GM19463 (cell line): ENCODE measurements at regions not wholly inside any gene's neighbourhood (a gene's known extent, or its start where the extent isn't known, plus 50 kb on each side); places are given as distances from the start of the nearest gene placed in this dataset.

Experiments used
- ATAC-seq: cut with Tn5 transposase; IDR thresholded peaks from one replicate; pipeline ENCODE4 v1.9.1; 2021; ENCODE audit warnings: mild to moderate bottlenecking, moderate library complexity; ENCODE audit not compliant: unreplicated experiment

DNA sequence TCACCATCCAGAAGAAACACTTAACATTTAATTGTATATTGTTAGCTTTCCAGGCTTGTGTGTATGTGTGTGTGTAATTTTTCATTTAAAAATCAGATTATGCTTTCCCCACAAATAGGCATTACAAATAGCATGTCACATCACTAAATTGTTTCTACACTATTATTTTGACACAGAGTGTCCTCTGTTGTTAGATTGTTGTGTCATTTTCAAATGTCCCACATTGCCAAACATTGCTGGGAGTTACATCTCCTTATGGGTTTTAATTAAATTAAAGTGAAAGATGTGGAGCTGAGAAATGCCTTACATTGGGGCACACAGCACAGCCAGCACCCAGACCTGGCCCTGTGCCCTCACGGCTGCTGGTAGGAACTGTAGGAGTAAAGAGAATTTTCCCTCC, 295.6 kb downstream of the ZEB1 start:
- ATAC-seq: no peak

DNA sequence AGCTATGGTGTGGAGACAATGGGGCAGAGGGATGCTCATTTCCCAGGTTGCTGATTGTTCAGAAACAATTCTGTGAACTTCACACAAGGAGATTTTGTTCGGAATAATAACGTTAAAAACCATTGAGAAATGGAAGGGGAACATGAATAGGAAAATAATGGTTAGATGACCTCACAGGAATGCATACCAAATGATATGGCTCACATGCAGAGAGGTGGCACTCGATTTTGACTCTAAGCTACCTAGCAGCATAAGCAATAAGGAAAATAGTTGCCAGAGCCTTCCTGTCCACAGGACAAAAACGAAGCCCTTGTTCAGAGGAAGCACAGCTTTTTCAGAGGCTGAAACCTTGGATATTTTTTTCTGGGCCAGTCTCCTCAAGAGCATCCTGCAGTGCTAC, 293.1 kb downstream of the ZEB1 start:
- no peak for ATAC-seq

DNA sequence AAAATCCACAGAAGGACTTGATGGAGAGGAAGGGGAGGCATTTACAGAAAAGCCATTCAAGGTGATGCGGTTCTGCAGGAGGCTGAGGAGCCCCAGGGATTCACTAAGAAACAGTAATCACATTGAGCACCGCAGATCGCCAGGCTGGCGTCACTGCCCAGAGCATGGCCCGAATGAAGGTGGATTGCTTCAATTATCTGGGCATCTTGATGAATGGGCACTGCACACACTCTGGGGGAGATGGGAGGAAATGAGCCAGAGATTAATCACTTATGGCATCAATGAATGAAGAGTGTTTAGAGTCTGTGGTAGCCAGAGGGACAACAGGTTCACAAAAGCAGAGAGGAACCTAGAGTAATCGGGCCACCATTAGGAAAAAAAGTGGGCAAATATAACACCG, 292.1 kb downstream of the ZEB1 start:
- ATAC-seq: no peak

DNA sequence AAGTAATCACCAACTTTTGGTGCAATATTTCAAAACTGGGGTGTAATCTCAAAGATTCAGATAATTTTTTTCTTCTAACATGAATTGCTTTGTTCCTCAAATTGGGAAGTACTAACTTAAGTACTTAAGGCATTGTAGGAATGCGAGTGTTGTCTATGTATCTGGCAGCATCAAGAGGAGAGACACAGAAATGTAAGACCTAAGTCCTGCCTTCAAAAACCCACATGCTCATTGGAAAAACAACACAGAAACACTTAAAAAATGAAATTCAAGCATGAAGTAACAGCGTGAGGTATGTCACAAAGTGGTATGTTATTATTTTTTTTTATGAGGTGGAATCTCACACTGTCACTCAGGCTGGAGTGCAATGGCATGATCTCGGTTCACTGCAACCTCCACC, 288.5 kb downstream of the ZEB1 start:
- no peak for ATAC-seq

DNA sequence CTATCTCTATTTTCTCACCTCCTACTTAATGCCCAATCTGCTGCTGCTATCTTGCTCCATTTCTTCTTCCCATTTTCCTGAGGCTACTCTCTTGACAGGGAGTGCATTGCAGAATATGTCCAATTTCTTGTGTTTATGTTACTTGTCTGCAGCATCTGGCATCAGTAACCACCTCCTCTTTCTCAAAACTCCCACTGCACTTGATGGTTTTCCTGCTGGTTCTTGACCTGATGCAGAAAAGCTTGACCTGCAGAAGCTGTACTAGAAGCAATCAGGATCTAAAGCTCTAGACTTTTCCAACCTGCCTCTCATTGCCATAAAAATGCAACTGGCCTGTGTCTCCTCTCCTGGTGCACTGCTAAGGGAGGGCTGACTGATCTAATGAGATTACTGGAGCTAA, 287.8 kb downstream of the ZEB1 start:
- no peak for ATAC-seq

DNA sequence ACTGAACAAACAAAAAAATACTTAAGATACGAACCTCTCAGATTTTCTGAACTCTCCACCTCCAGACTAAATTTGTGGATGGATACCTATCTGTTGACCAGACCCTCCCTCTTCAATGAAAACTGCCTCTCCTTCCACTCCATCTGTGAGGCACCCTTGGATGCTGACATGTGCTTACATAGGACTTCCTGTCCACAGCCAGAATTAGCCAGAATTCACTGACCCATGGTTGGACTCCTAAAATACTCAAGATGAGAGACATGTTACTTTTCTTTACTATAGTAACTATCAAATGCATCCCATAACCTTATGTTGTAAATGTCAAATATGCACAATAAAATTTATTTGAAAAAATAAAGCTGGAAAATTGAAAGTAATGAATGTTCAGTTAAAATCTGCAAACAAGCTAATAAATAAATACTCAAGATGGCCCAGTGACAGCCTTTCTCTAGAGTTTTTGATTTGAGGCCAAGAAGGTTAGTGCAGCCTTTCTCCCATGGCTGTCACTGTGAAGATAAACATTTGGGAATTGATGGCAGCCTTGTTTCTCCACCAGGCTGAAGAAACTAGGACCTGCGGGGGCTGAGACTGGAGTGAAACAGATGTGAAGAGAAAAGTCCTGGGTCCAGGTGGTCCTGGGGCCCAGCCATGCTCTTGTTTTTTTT, 287.0 kb downstream of the ZEB1 start:
- no peak for ATAC-seq

DNA sequence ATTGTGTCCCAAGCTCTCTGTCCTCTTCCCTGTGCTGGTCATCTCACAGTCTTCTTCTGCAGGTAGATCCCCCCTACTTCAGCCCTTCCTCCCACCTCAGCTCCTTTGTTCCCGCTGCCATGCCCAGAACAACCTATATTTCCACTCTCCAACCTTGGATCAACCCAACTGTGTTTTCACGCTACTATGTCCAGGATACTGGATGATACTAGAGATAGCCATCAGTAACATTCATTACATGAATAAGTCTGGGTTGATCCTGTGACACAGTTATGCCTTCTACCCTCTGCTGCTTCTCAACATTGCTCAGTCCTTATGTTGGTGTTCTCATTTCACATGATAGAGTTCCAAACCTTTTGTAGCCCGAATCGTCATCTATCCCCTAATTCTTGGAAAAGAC, 286.4 kb downstream of the ZEB1 start:
- ATAC-seq: no peak

DNA sequence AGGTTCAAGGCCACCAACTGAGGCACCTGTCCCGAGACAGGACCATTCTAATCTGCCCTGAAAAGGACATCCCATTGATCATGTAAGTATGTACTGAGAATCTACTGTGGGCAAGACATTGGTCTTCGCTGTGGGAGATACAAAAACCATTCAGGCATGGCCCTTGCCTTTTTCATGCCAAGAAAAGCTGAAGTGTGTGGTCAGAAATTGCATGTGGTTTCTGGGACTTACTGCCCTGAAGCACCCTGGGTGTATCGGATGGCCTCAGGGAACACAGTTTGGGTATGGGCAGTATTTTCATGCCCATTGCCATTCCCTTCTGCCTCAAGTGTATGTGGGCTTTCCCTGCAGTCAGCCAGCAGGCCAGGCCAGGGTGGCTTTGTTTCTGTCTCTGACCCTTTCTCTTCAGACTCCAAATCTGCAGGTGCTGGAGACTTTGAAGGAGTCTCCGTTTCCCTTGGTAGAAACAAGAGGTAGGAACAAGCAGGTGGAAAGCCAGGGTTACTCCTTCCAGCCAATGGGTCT, 285.7 kb downstream of the ZEB1 start:
- no peak for ATAC-seq

DNA sequence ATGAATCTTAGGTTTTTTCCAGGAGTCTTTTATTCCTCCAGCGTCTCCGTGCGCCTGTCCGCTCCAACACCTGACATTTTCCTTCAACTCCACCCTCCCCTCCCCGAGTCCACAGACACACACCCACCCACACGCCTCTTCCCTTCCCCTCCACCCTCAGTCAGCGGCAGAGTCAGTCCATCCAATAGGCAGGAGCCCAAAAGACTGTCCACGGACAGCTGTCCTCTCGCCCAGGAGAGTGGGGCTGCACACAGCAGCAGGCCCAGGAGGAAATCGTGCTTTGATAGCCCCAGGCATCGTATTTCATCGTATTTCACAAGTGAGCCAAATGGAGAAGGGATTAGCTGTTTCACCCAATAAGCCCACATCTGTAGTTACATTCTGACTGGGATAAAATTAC, 285.1 kb downstream of the ZEB1 start:
- no peak for ATAC-seq

DNA sequence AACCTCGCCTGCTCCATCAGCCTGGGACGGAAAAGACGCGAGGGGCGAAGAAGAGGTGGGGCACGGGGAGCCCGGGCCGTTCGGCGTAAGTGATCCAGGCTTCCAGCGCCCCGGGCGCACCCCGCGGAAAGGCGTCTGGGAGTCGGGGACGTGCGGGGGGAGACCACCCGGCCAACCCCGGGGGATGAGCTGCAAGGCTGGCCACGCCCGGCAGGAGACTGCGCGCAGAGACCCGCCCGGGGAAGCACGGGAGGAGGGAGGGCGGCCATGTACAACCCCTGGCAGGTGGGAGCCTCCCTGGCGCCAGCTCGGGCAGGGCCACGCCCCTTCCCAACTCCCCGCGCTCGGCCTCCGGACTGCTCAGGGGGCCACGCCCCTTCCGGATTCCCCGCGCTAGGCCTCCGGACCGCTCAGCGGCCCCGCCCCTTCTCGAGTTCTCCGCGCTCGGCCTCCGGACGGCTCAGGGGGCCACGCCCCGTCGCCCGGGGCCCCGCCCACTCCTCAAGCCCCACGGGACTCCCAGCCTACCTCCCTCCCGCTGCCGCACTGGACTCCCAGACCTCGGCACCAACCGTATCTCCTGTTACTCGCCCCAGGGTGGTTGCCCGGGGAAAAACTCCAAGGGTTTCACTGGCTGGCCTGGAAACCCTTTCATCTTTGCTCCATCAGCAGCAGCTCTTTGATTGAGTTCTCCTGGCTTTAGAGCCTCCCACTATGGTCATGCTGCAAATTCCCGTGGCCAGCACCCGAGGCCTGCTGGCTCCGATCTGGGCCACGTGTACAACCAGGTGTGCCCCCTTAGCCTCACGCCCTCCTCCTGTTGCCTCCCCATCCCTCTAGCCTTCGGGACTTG, 284.4 kb downstream of the ZEB1 start:
- ATAC-seq: peak; percentile 98

DNA sequence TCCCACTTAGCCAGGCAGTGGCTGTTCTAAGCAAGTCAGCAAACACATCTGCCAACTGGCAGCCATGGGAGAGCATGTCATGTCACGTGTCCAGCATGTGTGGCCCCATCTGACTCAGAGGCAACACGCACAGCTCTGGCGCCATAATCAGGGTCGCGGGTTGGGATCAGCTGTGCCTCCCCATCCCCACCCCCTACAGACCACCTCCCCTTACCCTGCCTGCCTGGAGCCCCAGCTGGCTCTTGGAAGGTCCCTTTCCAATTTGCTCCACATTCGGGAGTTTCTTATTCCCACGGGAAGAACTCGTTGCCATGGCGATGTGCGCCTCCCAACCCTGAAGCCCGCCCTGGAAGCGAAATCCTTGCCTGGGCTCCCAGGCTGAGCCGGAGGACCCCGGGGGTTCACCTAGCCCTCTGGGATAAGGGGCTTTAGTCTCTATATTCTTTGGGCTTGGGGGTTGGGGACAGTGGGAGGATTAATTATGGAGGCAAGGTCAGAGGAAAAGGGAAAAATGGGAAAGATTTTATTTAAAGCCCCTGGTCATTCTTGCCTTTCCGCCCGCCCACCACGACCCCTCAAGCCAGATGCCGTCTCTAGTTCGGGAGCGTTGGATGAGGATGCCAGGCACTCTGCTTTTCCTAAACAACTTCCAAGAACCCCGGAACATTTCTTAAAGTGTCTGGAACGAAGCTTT, 283.7 kb downstream of the ZEB1 start:
- ATAC-seq: no peak

DNA sequence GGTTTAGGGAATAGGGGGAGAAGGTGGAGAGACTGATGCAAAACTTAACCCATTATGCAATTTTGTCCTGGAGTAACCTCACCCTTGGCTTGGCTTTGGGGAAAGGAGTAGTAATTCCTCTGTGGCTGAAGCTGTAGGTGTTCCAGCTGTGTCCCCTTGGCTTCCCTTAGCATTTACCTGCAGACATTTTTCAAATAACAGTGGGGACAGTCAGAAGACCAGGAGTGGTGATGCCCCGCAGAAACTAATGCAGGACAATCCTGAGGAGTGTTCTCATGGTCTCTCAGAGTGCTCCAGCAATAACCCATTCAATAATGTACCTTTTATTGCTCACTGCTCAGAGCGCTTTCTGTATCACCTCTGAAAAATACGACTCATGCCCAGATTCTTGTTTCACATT, 282.1 kb downstream of the ZEB1 start:
- ATAC-seq: no peak

DNA sequence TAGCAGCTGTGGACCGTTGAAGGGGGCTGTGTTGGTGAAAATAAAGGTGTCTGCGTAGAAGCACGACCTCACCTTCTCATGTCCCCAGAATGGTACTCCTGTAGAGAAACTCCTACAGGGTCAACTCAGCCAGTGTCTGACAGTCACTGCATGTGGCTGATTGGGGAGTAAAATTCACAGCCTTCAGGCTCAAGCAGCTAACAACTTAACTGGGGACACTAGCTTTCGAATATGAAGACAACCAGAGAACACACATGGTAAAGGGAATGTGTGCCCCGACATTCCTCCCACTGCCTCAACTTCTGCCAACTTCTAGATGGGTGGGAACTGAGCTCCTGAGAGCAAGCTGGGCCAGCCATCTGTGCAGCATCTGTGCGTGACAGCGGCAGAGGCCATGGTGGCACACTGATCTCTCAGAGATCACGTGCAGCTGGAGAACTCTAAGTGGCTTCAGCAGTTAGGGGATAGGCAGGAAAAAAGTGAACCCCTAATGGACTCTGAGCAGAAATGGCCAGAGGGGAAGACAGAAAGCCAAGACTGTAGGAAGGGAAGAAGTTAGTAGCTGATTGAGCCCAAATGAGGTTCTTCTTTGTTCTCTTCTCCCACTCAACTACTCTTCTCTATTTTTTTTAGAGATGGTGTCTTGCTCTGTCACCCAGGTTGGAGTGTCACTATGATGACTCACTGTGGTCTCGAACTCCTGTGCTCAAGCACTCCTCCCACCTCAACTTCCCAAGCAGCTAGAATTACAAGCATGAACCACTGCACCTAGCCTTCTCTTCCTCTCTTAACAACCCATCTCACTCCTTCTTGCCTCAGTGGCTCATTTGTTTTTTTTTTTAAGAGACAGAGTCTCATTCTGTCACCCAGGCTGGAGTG, 280.8 kb downstream of the ZEB1 start:
- no peak for ATAC-seq

DNA sequence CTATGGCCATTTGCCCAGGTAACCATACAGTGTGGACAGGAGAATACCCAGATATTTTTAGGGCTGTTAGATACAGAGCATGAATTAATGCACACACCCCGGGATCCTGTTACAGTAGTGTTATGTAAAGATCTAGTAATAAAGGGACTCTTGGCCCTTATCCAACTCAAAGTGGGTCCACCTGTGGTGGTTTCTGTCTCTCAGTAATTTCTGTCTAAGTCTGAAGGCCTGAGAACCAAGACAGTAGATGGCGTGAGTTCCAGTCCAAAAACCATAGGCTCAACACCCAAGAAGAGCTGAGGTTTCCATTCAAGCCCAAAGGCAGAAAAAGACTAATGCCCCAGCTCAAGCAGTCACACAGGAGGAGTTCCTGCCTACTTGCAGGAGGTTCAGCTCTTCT, 277.7 kb downstream of the ZEB1 start:
- ATAC-seq: no peak

DNA sequence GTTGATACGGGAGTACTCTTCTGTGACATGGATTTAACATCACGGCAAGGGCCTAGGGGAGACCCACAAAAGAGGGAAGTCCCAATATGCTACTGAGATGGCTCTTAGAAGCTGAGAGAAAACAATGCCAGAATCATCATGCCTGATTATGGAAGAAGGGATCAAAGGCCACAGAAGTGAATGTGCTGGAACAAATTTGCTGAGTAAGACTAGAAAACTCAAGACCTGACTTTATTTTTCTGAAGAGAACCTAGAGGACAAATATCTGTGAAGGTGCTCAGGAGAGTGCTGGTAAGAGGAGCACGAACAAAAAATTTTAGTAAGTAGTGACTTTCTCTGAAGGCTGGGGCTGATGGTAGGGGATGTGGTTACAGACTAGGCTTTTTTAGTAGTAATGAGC, 277.0 kb downstream of the ZEB1 start:
- ATAC-seq: no peak

DNA sequence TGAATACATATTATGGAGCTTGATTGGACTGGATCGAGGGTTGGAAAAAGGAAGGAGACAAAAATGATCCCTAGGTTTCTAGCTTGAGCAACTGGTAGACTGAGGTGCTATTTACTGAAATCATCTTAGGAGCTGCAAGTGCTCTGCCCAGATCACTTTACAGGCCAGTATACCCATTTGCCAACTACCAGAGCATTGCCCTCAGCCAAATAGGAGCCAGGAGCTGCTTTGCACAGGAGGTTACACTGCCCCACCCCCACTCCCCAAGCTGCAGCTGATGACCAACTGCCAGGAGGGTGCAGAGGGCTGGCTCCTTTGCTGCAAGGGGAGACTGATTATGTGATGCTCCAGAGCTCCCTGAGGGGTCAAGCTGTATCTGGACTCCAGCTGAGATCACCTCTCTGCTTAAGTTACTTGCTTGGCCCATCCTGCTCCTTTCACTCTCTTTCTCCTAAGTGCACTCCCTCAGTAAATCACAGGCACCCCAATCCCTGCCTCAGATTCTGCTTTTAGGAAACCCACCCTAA, 275.4 kb downstream of the ZEB1 start:
- no peak for ATAC-seq

DNA sequence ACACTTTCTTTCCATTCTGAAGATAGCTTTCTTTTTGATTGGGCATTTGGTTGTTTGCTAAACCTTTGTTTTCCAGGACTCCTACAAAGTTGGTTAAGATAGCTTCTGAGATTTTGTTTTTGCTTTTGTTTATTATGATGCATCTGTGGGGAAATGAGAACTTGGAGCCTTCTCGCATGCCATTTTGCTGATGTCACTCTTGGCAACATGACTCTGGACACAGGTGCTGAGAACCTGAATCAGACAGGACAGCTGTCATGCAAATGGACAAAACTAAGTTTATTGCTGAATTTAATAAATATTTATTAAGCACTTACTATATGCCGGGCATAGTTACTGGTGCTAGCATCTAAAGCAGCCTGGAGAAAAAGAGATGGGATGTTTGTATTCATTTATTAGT, 274.1 kb downstream of the ZEB1 start:
- ATAC-seq: no peak

DNA sequence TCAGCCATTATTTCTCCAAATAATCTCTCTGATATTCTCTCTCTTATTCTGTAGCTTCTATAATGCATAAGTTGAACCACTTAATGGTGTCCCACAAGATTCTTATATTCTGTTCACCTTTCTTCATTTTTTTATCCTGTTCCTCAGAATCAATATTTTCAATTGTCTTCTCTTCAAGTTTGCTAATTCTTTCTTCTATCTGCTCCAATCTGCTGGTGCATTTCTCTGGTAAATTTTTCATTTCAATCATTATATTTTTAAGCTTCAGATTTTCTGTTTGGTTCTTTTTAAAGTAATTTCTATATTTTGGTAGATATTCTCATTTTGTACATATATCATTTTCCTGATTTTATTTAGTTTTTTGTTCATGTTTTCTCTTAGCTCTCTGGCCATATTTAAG, 272.6 kb downstream of the ZEB1 start:
- ATAC-seq: no peak

DNA sequence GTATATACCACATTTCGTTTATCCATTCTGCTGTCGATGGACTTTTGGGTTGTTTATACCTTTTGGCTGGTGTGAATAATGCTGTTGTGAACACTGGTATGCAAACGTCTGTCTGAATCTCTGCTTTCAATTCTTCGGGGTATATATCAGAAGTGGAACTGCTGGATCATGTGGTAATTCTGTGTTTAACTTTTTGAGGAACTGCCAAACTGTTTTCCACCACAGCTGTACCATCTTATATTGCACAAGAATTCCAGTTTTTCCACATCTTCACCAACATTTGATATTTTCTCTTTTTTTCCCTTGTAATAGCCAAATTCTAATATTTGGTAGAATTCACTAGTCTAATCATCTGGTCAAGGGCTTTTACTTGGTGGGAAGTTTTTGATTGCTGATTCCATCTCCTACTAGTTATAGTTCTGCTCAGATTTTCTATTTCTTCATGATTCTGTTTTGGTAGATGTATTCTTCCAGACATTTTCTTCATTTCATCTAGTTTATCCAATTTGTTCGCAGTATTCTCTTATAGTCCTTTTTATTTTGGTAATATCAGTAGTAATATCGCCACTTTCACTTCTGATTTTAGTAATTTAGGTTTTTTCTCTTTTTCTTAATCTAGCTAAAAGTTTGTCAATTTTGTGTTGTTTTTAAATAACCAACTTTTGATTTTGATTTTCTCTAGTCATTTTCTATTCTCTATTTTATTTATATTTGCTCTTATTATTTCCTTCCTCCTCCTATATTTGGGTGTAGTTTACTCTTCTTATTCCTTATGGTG, 271.2 kb downstream of the ZEB1 start:
- ATAC-seq: no peak

DNA sequence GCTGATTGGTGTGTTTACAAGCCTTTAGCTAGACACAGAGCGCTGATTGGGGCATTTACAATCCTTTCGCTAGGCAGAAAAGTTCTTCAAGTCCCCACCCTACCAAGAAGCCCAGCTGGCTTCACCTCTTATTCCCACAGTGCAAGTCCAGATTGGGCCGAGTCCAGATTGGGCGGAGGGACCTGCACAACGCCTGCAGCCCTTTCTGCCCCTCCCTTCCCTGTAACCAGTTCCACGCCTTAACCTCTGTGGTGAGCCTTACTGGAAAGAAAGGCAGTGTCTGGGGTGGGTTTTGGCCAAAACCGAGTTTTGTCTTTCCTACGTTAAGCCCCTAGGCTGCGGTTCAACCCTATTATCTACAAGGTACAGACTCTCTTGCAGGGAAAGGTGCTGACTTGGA, 268.7 kb downstream of the ZEB1 start:
- no peak for ATAC-seq
